ENCODE measurements at regions not wholly inside any gene's neighbourhood (a gene's known extent, or its start where the extent isn't known, plus 50 kb on each side); places are given as distances from the start of the nearest gene placed in this dataset.

GRCh38 chr4:54912155-54912554, 213.2 kb downstream of the KDR start:
- intact Hi-C loops (cut with DNase I): no loop called here
- no peak for DNase-seq (ENCODE audit: low spot score in 2 of 2)
- H3K27ac ChIP-seq: no peak overlapping the region

GRCh38 chr4:54909961-54910360, 215.4 kb downstream of the KDR start:
- intact Hi-C loops (cut with DNase I): no loop called here
- Histone ChIP-seq H3K9me3 (no peaks in the 10 kb centered on the region), H3K4me3 (no peak overlapping the region), H3K27ac (no peak overlapping the region), H3K27me3 (no peaks in the 10 kb centered on the region), H3K36me3 (no peaks in the 10 kb centered on the region), H3K4me1 (peaks cover 0 to 9% of the 10 kb centered on the region in 2 donors)
- TF ChIP-seq, protein P1, sequence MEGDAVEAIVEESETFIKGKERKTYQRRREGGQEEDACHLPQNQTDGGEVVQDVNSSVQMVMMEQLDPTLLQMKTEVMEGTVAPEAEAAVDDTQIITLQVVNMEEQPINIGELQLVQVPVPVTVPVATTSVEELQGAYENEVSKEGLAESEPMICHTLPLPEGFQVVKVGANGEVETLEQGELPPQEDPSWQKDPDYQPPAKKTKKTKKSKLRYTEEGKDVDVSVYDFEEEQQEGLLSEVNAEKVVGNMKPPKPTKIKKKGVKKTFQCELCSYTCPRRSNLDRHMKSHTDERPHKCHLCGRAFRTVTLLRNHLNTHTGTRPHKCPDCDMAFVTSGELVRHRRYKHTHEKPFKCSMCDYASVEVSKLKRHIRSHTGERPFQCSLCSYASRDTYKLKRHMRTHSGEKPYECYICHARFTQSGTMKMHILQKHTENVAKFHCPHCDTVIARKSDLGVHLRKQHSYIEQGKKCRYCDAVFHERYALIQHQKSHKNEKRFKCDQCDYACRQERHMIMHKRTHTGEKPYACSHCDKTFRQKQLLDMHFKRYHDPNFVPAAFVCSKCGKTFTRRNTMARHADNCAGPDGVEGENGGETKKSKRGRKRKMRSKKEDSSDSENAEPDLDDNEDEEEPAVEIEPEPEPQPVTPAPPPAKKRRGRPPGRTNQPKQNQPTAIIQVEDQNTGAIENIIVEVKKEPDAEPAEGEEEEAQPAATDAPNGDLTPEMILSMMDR (IDR thresholded peaks at IDR 0.05): no peak
- no peak for DNase-seq (ENCODE audit: low spot score in 2 of 2)

More at GRCh38 chr4:54912155-54912554, 213.2 kb downstream of the KDR start:
- TF ChIP-seq, protein P1 (IDR thresholded peaks at IDR 0.05): no peak
- no peaks in the 10 kb centered on the region for H3K36me3 ChIP-seq
- no peak overlapping the region for H3K4me3 ChIP-seq
- H3K27me3 ChIP-seq: no peaks in the 10 kb centered on the region
- H3K9me3 ChIP-seq: no peaks in the 10 kb centered on the region
- peaks cover 0 to 9% of the 10 kb centered on the region in 2 donors for H3K4me1 ChIP-seq

- TF ChIP-seq, protein P1 (IDR thresholded peaks at IDR 0.05): no peak
- no peak overlapping the region for H3K27ac ChIP-seq
- H3K36me3 ChIP-seq: no peaks in the 10 kb centered on the region
- H3K4me3 ChIP-seq: no peak overlapping the region
- no peak for DNase-seq (ENCODE audit: low spot score in 2 of 2)
- intact Hi-C loops (cut with DNase I): no loop called here
- H3K27me3 ChIP-seq: no peaks in the 10 kb centered on the region
- peaks cover 0 to 2% of the 10 kb centered on the region in 2 donors for H3K4me1 ChIP-seq
- H3K9me3 ChIP-seq: no peaks in the 10 kb centered on the region
Observed at GRCh38 chr4:54908763-54909162, 216.6 kb downstream of the KDR start.

DNA sequence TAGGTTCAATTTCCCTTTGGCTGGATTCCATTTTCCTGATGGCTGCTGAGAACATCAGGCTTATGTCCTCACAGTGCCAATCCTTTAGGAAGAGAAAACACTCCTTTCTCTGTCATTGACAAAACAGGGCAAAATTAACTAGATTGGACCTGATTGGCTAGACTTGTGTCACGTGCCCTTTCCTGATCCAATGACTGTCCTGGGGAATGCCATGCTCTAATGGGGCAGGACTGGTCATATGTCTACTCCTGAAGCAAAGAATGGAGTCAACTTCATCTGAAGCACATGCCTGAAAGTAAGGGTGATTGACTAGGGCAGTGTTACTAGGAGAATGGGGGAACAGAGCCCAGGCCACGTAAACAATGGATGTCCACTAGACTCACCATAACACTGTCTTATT, 220.4 kb downstream of the KDR start:
- H3K9me3 ChIP-seq: no peaks in the 10 kb centered on the region
- DNase-seq (ENCODE audit: low spot score in 2 of 2): no peak
- intact Hi-C loops (cut with DNase I): no loop called here
- TF ChIP-seq, protein P1 (IDR thresholded peaks at IDR 0.05): no peak
- H3K4me3 ChIP-seq: no peak overlapping the region
- H3K27me3 ChIP-seq: no peaks in the 10 kb centered on the region
- no peaks in the 10 kb centered on the region for H3K36me3 ChIP-seq
- H3K4me1 ChIP-seq: peaks cover 0 to 6% of the 10 kb centered on the region in 2 donors
- no peak overlapping the region for H3K27ac ChIP-seq

- Histone ChIP-seq H3K36me3 (no peaks in the 10 kb centered on the region), H3K4me1 (peaks cover 0 to 6% of the 10 kb centered on the region in 2 donors), H3K27me3 (no peaks in the 10 kb centered on the region), H3K4me3 (no peak overlapping the region), H3K27ac (no peak overlapping the region), H3K9me3 (no peaks in the 10 kb centered on the region)
- DNase-seq (ENCODE audit: low spot score in 2 of 2): no peak
- intact Hi-C loops (cut with DNase I): no loop called here
- TF ChIP-seq, protein P1 (IDR thresholded peaks at IDR 0.05): no peak
Observed at GRCh38 chr4:54902976-54903375, 222.4 kb downstream of the KDR start.

DNA sequence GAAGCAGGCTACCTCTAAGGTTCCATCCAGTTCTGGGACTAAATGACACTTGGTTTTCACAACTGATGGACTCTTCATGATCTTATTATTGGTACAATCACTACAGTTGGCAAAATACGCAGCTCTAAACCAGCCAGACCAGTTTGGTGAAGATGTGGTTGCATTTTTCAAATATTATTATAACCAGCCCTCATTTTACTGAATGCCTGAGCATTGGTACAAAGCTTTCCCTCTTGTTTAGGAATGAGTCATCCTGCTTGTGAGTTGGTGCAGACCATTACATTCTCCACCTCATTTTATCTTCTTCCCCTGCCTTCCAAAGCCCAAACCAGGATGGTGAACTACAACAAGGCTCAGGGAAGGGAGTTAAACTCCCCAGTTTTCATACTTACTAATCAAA, 223.1 kb downstream of the KDR start:
- TF ChIP-seq, protein P1 (IDR thresholded peaks at IDR 0.05): no peak
- no peaks in the 10 kb centered on the region for H3K36me3 ChIP-seq
- no peak for DNase-seq (ENCODE audit: low spot score in 2 of 2)
- peaks cover 0 to 6% of the 10 kb centered on the region in 2 donors for H3K4me1 ChIP-seq
- H3K27me3 ChIP-seq: no peaks in the 10 kb centered on the region
- intact Hi-C loops (cut with DNase I): no loop called here
- H3K9me3 ChIP-seq: no peaks in the 10 kb centered on the region
- H3K4me3 ChIP-seq: no peak overlapping the region
- no peak overlapping the region for H3K27ac ChIP-seq

All from ascending aorta (tissue), 2 donors.